SK-N-SH treated with all-trans-retinoic acid at 6 μM for 48 hours (cell line): ENCODE measurements at regions not wholly inside any gene's neighbourhood (a gene's known extent, or its start where the extent isn't known, plus 50 kb on each side); places are given as distances from the start of the nearest gene placed in this dataset.

Experiments used
- CSDC2 ChIP-seq: fragments of 250-450 bp; sonication (Bioruptor Pico); IDR thresholded peaks from 2 replicates; pipeline ENCODE4 v1.5.0; 2020; ENCODE audit warnings: mild to moderate bottlenecking, moderate library complexity
- ESRRG ChIP-seq: fragments of 250-450 bp; sonication (Bioruptor Pico); IDR thresholded peaks from 2 replicates; pipeline ENCODE4 v1.6.1; 2021; ENCODE audit warnings: mild to moderate bottlenecking
- GLIS3 ChIP-seq: fragments of 250-450 bp; sonication (Bioruptor Pico); IDR thresholded peaks from 2 replicates; pipeline ENCODE4 v1.5.0; 2020; ENCODE audit warnings: mild to moderate bottlenecking, moderate library complexity
- OSR1 ChIP-seq: fragments of 250-450 bp; sonication (Bioruptor Pico); IDR thresholded peaks from 2 replicates; pipeline ENCODE4 v1.8.0; 2022; ENCODE audit warnings: moderate library complexity, mild to moderate bottlenecking, inconsistent platforms
- SNAI2 ChIP-seq: fragments of 250-450 bp; sonication (Bioruptor Pico); IDR thresholded peaks from 2 replicates; pipeline ENCODE4 v1.5.0; 2020; ENCODE audit warnings: mild to moderate bottlenecking, moderate library complexity
- TOX ChIP-seq: fragments of 250-450 bp; sonication (Bioruptor Pico); IDR thresholded peaks from 2 replicates; pipeline ENCODE4 v1.8.0; 2021; ENCODE audit warnings: mild to moderate bottlenecking, moderate library complexity, borderline replicate concordance
- ZNF565 ChIP-seq: fragments of 450-650 bp; formaldehyde crosslinking; conservative IDR thresholded peaks from 2 replicates; pipeline ENCODE4 v1.5.0; 2020; ENCODE audit warnings: low read depth, mild to moderate bottlenecking, moderate library complexity
- ZNF70 ChIP-seq: fragments of 450-650 bp; formaldehyde crosslinking; IDR thresholded peaks from 2 replicates; pipeline ENCODE4 v1.5.0; 2020; ENCODE audit warnings: mild to moderate bottlenecking, moderate library complexity
- ZNF8 ChIP-seq: fragments of 450-650 bp; formaldehyde crosslinking; IDR thresholded peaks from 2 replicates; pipeline ENCODE4 v1.5.0; 2020; ENCODE audit warnings: mild to moderate bottlenecking, moderate library complexity
- TF ChIP-seq, protein P1 (sequence below): fragments of 250-450 bp; sonication (Bioruptor Pico); IDR thresholded peaks from 2 replicates; pipeline ENCODE4 v1.5.0; 2020; ENCODE audit warnings: mild to moderate bottlenecking, moderate library complexity
- TF ChIP-seq, protein P2 (sequence below): fragments of 250-450 bp; sonication (Bioruptor Pico); IDR thresholded peaks from 2 replicates; pipeline ENCODE4 v1.8.0; 2020; ENCODE audit warnings: mild to moderate bottlenecking, moderate library complexity, borderline replicate concordance

DNA sequence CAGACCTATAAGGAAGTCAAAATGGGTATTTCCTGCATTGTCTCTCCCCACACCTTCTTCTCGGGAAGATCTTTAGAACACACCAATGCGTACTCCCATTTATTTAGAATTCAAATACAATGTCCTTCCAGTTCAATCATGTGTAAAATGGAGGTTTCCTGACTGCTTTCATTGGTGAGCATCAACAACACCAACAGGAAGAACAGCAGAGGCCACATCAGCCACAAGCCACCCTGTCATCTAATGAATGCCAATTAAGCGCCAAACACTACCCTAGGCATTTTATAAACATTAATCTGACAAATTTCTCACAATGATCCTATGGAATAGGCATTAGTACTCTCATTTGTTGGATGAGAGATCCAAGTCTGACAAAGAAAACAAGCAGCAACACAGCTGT, 68.4 kb upstream of the SMLR1 start:
- TF ChIP-seq SNAI2 (CRISPR knock-in tag) (no peak), ZNF70 (CRISPR knock-in tag) (no peak), GLIS3 (CRISPR knock-in tag) (no peak), ESRRG (CRISPR knock-in tag) (no peak), OSR1 (CRISPR knock-in tag) (no peak), ZNF8 (no peak), ZNF565 (no peak), CSDC2 (CRISPR knock-in tag) (no peak), TOX (CRISPR knock-in tag) (no peak)
- TF ChIP-seq, protein P1, sequence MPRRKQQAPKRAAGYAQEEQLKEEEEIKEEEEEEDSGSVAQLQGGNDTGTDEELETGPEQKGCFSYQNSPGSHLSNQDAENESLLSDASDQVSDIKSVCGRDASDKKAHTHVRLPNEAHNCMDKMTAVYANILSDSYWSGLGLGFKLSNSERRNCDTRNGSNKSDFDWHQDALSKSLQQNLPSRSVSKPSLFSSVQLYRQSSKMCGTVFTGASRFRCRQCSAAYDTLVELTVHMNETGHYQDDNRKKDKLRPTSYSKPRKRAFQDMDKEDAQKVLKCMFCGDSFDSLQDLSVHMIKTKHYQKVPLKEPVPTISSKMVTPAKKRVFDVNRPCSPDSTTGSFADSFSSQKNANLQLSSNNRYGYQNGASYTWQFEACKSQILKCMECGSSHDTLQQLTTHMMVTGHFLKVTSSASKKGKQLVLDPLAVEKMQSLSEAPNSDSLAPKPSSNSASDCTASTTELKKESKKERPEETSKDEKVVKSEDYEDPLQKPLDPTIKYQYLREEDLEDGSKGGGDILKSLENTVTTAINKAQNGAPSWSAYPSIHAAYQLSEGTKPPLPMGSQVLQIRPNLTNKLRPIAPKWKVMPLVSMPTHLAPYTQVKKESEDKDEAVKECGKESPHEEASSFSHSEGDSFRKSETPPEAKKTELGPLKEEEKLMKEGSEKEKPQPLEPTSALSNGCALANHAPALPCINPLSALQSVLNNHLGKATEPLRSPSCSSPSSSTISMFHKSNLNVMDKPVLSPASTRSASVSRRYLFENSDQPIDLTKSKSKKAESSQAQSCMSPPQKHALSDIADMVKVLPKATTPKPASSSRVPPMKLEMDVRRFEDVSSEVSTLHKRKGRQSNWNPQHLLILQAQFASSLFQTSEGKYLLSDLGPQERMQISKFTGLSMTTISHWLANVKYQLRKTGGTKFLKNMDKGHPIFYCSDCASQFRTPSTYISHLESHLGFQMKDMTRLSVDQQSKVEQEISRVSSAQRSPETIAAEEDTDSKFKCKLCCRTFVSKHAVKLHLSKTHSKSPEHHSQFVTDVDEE (CRISPR knock-in tag): no peak
- TF ChIP-seq, protein P2, sequence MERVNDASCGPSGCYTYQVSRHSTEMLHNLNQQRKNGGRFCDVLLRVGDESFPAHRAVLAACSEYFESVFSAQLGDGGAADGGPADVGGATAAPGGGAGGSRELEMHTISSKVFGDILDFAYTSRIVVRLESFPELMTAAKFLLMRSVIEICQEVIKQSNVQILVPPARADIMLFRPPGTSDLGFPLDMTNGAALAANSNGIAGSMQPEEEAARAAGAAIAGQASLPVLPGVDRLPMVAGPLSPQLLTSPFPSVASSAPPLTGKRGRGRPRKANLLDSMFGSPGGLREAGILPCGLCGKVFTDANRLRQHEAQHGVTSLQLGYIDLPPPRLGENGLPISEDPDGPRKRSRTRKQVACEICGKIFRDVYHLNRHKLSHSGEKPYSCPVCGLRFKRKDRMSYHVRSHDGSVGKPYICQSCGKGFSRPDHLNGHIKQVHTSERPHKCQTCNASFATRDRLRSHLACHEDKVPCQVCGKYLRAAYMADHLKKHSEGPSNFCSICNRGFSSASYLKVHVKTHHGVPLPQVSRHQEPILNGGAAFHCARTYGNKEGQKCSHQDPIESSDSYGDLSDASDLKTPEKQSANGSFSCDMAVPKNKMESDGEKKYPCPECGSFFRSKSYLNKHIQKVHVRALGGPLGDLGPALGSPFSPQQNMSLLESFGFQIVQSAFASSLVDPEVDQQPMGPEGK (CRISPR knock-in tag): no peak
